ENCODE measurements at regions not wholly inside any gene's neighbourhood (a gene's known extent, or its start where the extent isn't known, plus 50 kb on each side); places are given as distances from the start of the nearest gene placed in this dataset.
"Not testable (repeated sequence)": the region's sequence is repeated elsewhere in the genome, so short reads cannot be mapped to it uniquely, and the experiment has no call there.

GRCh38 chr11:98733378-98733777 is 287.4 kb upstream of the CNTN5 start:
- not testable (repeated sequence) for TF ChIP-seq CTCF (IDR thresholded peaks at IDR 0.05 in 2 of 3, conservative IDR thresholded peaks at IDR 0.05 in 1 of 3; ENCODE audit: control insufficient read depth in 2 of 3, extremely low read depth in 1 of 3, insufficient read depth in 1 of 3, low read depth in 3 of 3, low read length in 3 of 3); MTA3 (IDR thresholded peaks at IDR 0.05; ENCODE audit: borderline replicate concordance, low read length); EGR1 (IDR thresholded peaks at IDR 0.05; ENCODE audit: borderline replicate concordance in 1 of 2, low read depth in 2 of 2, low read length in 2 of 2); CREB1 (IDR thresholded peaks at IDR 0.05; ENCODE audit: low read depth); FOXM1 (IDR thresholded peaks at IDR 0.05; ENCODE audit: low read depth, low read length); ESRRA (IDR thresholded peaks at IDR 0.05; ENCODE audit: low read length); POLR2A (IDR thresholded peaks at IDR 0.05; ENCODE audit: low read depth, low read length); TAF1 (IDR thresholded peaks at IDR 0.05; ENCODE audit: borderline replicate concordance, low read depth, low read length); LARP7 (IDR thresholded peaks at IDR 0.05)

Data from GM12878 (cell line).